ENCODE measurements at regions not wholly inside any gene's neighbourhood (a gene's known extent, or its start where the extent isn't known, plus 50 kb on each side); places are given as distances from the start of the nearest gene placed in this dataset.

- H3K4me3 ChIP-seq (ENCODE audit: low read depth in 1 of 2, low read length in 2 of 2) = no peak overlapping the region
- DNase-seq (no peak), ATAC-seq (ENCODE audit: insufficient read depth, low read depth) (no peak)
- H3K36me3 ChIP-seq (ENCODE audit: insufficient read depth, low read length) = no peaks in the 10 kb centered on the region
- no peaks in the 10 kb centered on the region for H4K20me1 ChIP-seq (ENCODE audit: insufficient read depth, low read length)
- no peak overlapping the region for H3K27ac ChIP-seq (ENCODE audit: low read length)
- H3K9me3 ChIP-seq (ENCODE audit: insufficient read depth, low read length, severe bottlenecking) = no peaks in the 10 kb centered on the region
- H3K4me1 ChIP-seq (ENCODE audit: insufficient read depth, low read length) = no peaks in the 10 kb centered on the region
- TF ChIP-seq EZH2 (IDR thresholded peaks at IDR 0.05; ENCODE audit: borderline replicate concordance, low read depth, low read length, severe bottlenecking) = no peak
- TF ChIP-seq CTCF (IDR thresholded peaks at IDR 0.05; ENCODE audit: borderline replicate concordance, extremely low read depth, low read length, poor library complexity, severe bottlenecking) = no peak
- no peak overlapping the region for H3K9ac ChIP-seq (ENCODE audit: low read depth, low read length)
- no peaks in the 10 kb centered on the region for H3K79me2 ChIP-seq (ENCODE audit: insufficient read depth, low read length)
- no peak overlapping the region for H2AFZ ChIP-seq (ENCODE audit: low read depth, low read length)
- H3K27me3 ChIP-seq (ENCODE audit: insufficient read depth, low read length, poor library complexity) = no peaks in the 10 kb centered on the region
- H3K4me2 ChIP-seq (ENCODE audit: insufficient read depth, low read length) = no peak overlapping the region
These were observed 196.4 kb downstream of the SEMA6A start for GRCh38 chr5:116378007-116378776.

GRCh38 chr5:116377276-116378006 lies 197.2 kb downstream of the SEMA6A start:
- H3K27ac ChIP-seq (ENCODE audit: low read length) = no peak overlapping the region
- no peak for ATAC-seq (ENCODE audit: insufficient read depth, low read depth)
- no peak overlapping the region for H2AFZ ChIP-seq (ENCODE audit: low read depth, low read length)
- no peak overlapping the region for H3K9ac ChIP-seq (ENCODE audit: low read depth, low read length)
- H3K9me3 ChIP-seq (ENCODE audit: insufficient read depth, low read length, severe bottlenecking) = no peaks in the 10 kb centered on the region
- no peaks in the 10 kb centered on the region for H3K27me3 ChIP-seq (ENCODE audit: insufficient read depth, low read length, poor library complexity)
- no peaks in the 10 kb centered on the region for H3K79me2 ChIP-seq (ENCODE audit: insufficient read depth, low read length)
- H4K20me1 ChIP-seq (ENCODE audit: insufficient read depth, low read length) = no peaks in the 10 kb centered on the region
- no peak overlapping the region for H3K4me2 ChIP-seq (ENCODE audit: insufficient read depth, low read length)
- DNase-seq = no peak
- H3K4me1 ChIP-seq (ENCODE audit: insufficient read depth, low read length) = no peaks in the 10 kb centered on the region
- no peak overlapping the region for H3K4me3 ChIP-seq (ENCODE audit: low read depth in 1 of 2, low read length in 2 of 2)
- TF ChIP-seq CTCF (IDR thresholded peaks at IDR 0.05; ENCODE audit: borderline replicate concordance, extremely low read depth, low read length, poor library complexity, severe bottlenecking) (no peak), EZH2 (IDR thresholded peaks at IDR 0.05; ENCODE audit: borderline replicate concordance, low read depth, low read length, severe bottlenecking) (no peak)
- H3K36me3 ChIP-seq (ENCODE audit: insufficient read depth, low read length) = no peaks in the 10 kb centered on the region

GRCh38 chr5:116375926-116376325 lies 198.7 kb downstream of the SEMA6A start:
- H3K27me3 ChIP-seq (ENCODE audit: insufficient read depth, low read length, poor library complexity) = no peaks in the 10 kb centered on the region
- TF ChIP-seq EZH2 (IDR thresholded peaks at IDR 0.05; ENCODE audit: borderline replicate concordance, low read depth, low read length, severe bottlenecking) (no peak), CTCF (IDR thresholded peaks at IDR 0.05; ENCODE audit: borderline replicate concordance, extremely low read depth, low read length, poor library complexity, severe bottlenecking) (no peak)
- no peak for DNase-seq
- no peak overlapping the region for H3K4me2 ChIP-seq (ENCODE audit: insufficient read depth, low read length)
- no peak overlapping the region for H3K9ac ChIP-seq (ENCODE audit: low read depth, low read length)
- no peak overlapping the region for H3K4me3 ChIP-seq (ENCODE audit: low read depth in 1 of 2, low read length in 2 of 2)
- no peaks in the 10 kb centered on the region for H3K36me3 ChIP-seq (ENCODE audit: insufficient read depth, low read length)
- H3K4me1 ChIP-seq (ENCODE audit: insufficient read depth, low read length) = peaks cover 8% of the 10 kb centered on the region
- no peaks in the 10 kb centered on the region for H3K79me2 ChIP-seq (ENCODE audit: insufficient read depth, low read length)
- H2AFZ ChIP-seq (ENCODE audit: low read depth, low read length) = no peak overlapping the region
- no peaks in the 10 kb centered on the region for H4K20me1 ChIP-seq (ENCODE audit: insufficient read depth, low read length)
- no peak for ATAC-seq (ENCODE audit: insufficient read depth, low read depth)
- no peak overlapping the region for H3K27ac ChIP-seq (ENCODE audit: low read length)
- no peaks in the 10 kb centered on the region for H3K9me3 ChIP-seq (ENCODE audit: insufficient read depth, low read length, severe bottlenecking)
